HCT116 (cell line): ENCODE measurements at regions not wholly inside any gene's neighbourhood (a gene's known extent, or its start where the extent isn't known, plus 50 kb on each side); places are given as distances from the start of the nearest gene placed in this dataset.

Experiments used
- ATAC-seq: fragments of 200-7000 bp; cut with Tn5 transposase; 2 replicates; pipeline ENCODE4 v1.9.1; 2020; ENCODE audit warnings: mild to moderate bottlenecking, moderate library complexity
- BruUV-seq: library from RNA; stranded (reverse); fragments of 400-500 nt; replicated peaks from 2 replicates; lab custom pipeline; 2021; lab: Mats Ljungman, UMichigan
- CTCF ChIA-PET: fragments of 300-600 bp; sonication (Branson Sonifier 250); formaldehyde crosslinking; loops from one replicate; lab custom pipeline; 2021; ENCODE audit warnings: antibody characterized with exemption; lab: Charles Lee
- POLR2A ChIA-PET: fragments of 300-600, 350-600 bp; sonication (Branson Sonifier 250); formaldehyde crosslinking; loops from one replicate; lab custom pipeline; 2021; ENCODE audit warnings: antibody characterized with exemption; lab: Charles Lee
- RAD21 ChIA-PET, 2 experiments: fragments of 300-600 bp; sonication (Branson Sonifier 250); formaldehyde crosslinking; loops; one replicate each; lab custom pipeline; 2023; ENCODE audit warnings: low total read pairs in 2 of 2; ENCODE audit not compliant: uncharacterized antibody in 2 of 2, unreplicated experiment in 2 of 2, low non-redundant PET in 1 of 2; lab: Charles Lee
- DNase-seq: peaks from one replicate; pipeline ENCODE4 v3.0.0-alpha.2; 2010; ENCODE audit warnings: low read depth, low spot score
- H2AFZ ChIP-seq: fragments of 200-600 bp; shearing (Covaris generic), sonication (generic); 2 replicates; pipeline ENCODE4 v1.6.1; 2017; ENCODE audit warnings: low read depth, mixed run types, mixed read lengths, antibody characterized with exemption, low read length; ENCODE audit not compliant: poor library complexity, severe bottlenecking
- H3K27ac ChIP-seq: 2 replicates; pipeline ENCODE4 v1.5.1; 2012; ENCODE audit warnings: low read depth, low read length
- H3K27me3 ChIP-seq: fragments of 200-600 bp; sonication (generic); 2 replicates; pipeline ENCODE4 v1.6.1; 2016; ENCODE audit warnings: mixed run types, low read length, mixed read lengths; ENCODE audit not compliant: insufficient read depth
- H3K36me3 ChIP-seq, 2 experiments: fragments of 200-500 bp in 1 of 2; fragments of 200-600 bp in 1 of 2; sonication (Bioruptor generic) in 1 of 2; sonication (generic) in 1 of 2; 2 replicates each; pipeline versions ENCODE4 v1.5.1 to v1.6.1; 2014 to 2016; ENCODE audit warnings: low read length in 2 of 2, inconsistent platforms in 1 of 2, mixed read lengths in 1 of 2, mixed run types in 1 of 2; ENCODE audit not compliant: insufficient read depth in 2 of 2, control insufficient read depth in 1 of 2
- H3K4me1 ChIP-seq, 2 experiments: fragments of 200-600 bp in 1 of 2; sonication (generic) in 1 of 2; 2 replicates each; pipeline versions ENCODE4 v1.5.1 to v1.6.1; 2012 to 2017; ENCODE audit warnings: low read length in 2 of 2, inconsistent platforms in 1 of 2, mild to moderate bottlenecking in 1 of 2, mixed read lengths in 1 of 2, mixed run types in 1 of 2, moderate library complexity in 1 of 2; ENCODE audit not compliant: insufficient read depth in 2 of 2, control insufficient read depth in 1 of 2
- H3K4me2 ChIP-seq: fragments of 200-600 bp; sonication (generic); 2 replicates; pipeline ENCODE4 v1.6.1; 2017; ENCODE audit warnings: mixed run types, low read length, mixed read lengths
- H3K4me3 ChIP-seq, 2 experiments: fragments of 200-600 bp in 1 of 2; sonication (generic) in 1 of 2; replicated peaks in 1 of 2; 2 replicates each; pipeline ENCODE4 v1.5.1; 2011 to 2016; ENCODE audit warnings: low read length in 2 of 2, control low read depth in 1 of 2, low read depth in 1 of 2, mild to moderate bottlenecking in 1 of 2, mixed read lengths in 1 of 2, mixed run types in 1 of 2
- H3K79me2 ChIP-seq: fragments of 200-600 bp; sonication (generic); 2 replicates; pipeline ENCODE4 v1.6.1; 2017; ENCODE audit warnings: mild to moderate bottlenecking, mixed run types, low read length, moderate library complexity, mixed read lengths; ENCODE audit not compliant: insufficient read depth
- H3K9ac ChIP-seq: fragments of 200-600 bp; sonication (generic); 2 replicates; pipeline ENCODE4 v1.6.1; 2016; ENCODE audit warnings: low read length, mixed read lengths
- H3K9me2 ChIP-seq: fragments of 200-600 bp; sonication (generic), shearing (Covaris generic); 2 replicates; pipeline ENCODE4 v1.6.1; 2017; ENCODE audit warnings: mixed run types, mild to moderate bottlenecking, moderate library complexity; ENCODE audit not compliant: insufficient read depth
- H3K9me3 ChIP-seq, 2 experiments: fragments of 200-500 bp in 1 of 2; fragments of 200-600 bp in 1 of 2; sonication (Bioruptor generic) in 1 of 2; sonication (generic) in 1 of 2; 2 replicates each; pipeline ENCODE4 v1.6.1; 2014 to 2017; ENCODE audit warnings: low read length in 2 of 2, mixed read lengths in 2 of 2, inconsistent platforms in 1 of 2, low read depth in 1 of 2, mild to moderate bottlenecking in 1 of 2, mixed run types in 1 of 2, moderate library complexity in 1 of 2; ENCODE audit not compliant: control insufficient read depth in 1 of 2, insufficient read depth in 1 of 2
- H4K20me1 ChIP-seq: fragments of 200-600 bp; sonication (generic), shearing (Covaris generic); 2 replicates; pipeline ENCODE4 v1.6.1; 2017; ENCODE audit warnings: mixed run types, mild to moderate bottlenecking, moderate library complexity; ENCODE audit not compliant: insufficient read depth
- ATF3 ChIP-seq: IDR thresholded peaks from 2 replicates; pipeline ENCODE4 v1.6.1; 2012
- CEBPB ChIP-seq: IDR thresholded peaks from 2 replicates; pipeline ENCODE4 v1.6.1; 2012; ENCODE audit warnings: low read depth
- CTCF ChIP-seq, 3 experiments: fragments of 200-600 bp in 1 of 3; sonication (generic) in 1 of 3; IDR thresholded peaks in 2 of 3; conservative IDR thresholded peaks in 1 of 3; 2 replicates each; pipeline ENCODE4 v1.5.1; 2012 to 2017; ENCODE audit warnings: low read depth in 2 of 3, low read length in 2 of 3, antibody characterized with exemption in 1 of 3, borderline replicate concordance in 1 of 3, control low read depth in 1 of 3, mild to moderate bottlenecking in 1 of 3, mixed read lengths in 1 of 3, mixed run types in 1 of 3, moderate library complexity in 1 of 3; ENCODE audit not compliant: insufficient read depth in 1 of 3
- ELF1 ChIP-seq: IDR thresholded peaks from 2 replicates; pipeline ENCODE4 v1.6.1; 2012; ENCODE audit warnings: low read depth, borderline replicate concordance
- EZH2 ChIP-seq: fragments of 200-600 bp; sonication (generic); IDR thresholded peaks from 2 replicates; pipeline ENCODE4 v1.6.1; 2017; ENCODE audit warnings: antibody characterized with exemption, mixed run types
- JUND ChIP-seq: IDR thresholded peaks from 2 replicates; pipeline ENCODE4 v1.6.1; 2012
- MAX ChIP-seq: IDR thresholded peaks from 2 replicates; pipeline ENCODE4 v1.6.1; 2012
- POLR2A ChIP-seq: IDR thresholded peaks from 2 replicates; pipeline ENCODE4 v1.7.0; 2011; ENCODE audit warnings: borderline replicate concordance; ENCODE audit not compliant: insufficient read depth, insufficient read length; ENCODE audit errors: extremely low read depth
- POLR2AphosphoS5 ChIP-seq: IDR thresholded peaks from 2 replicates; pipeline ENCODE4 v1.6.1; 2011; ENCODE audit warnings: mild to moderate bottlenecking, low read depth, low read length, moderate library complexity
- RAD21 ChIP-seq: IDR thresholded peaks from 2 replicates; pipeline ENCODE4 v1.6.1; 2012; ENCODE audit warnings: low read depth, mild to moderate bottlenecking
- REST ChIP-seq: IDR thresholded peaks from 2 replicates; pipeline ENCODE4 v1.6.1; 2012; ENCODE audit warnings: low read depth
- SIN3A ChIP-seq: IDR thresholded peaks from 2 replicates; pipeline ENCODE4 v1.6.1; 2012; ENCODE audit warnings: low read depth
- SP1 ChIP-seq: IDR thresholded peaks from 2 replicates; pipeline ENCODE4 v1.6.1; 2012; ENCODE audit warnings: low read depth
- SRF ChIP-seq: IDR thresholded peaks from 2 replicates; pipeline ENCODE4 v1.6.1; 2012; ENCODE audit warnings: low read depth
- TCF7L2 ChIP-seq: IDR thresholded peaks from 2 replicates; pipeline ENCODE4 v1.7.0; 2011; ENCODE audit warnings: borderline replicate concordance, inconsistent platforms; ENCODE audit not compliant: insufficient read depth, insufficient read length; ENCODE audit errors: extremely low read depth
- ZBTB33 ChIP-seq: IDR thresholded peaks from 2 replicates; pipeline ENCODE4 v1.6.1; 2011; ENCODE audit warnings: mild to moderate bottlenecking, low read length, moderate library complexity; ENCODE audit not compliant: insufficient replicate concordance; ENCODE audit errors: extremely low read depth
- intact Hi-C: fragments of 100-400 bp; cut with micrococcal nuclease; formaldehyde crosslinking; loops from 2 replicates; pipeline ENCODE4 v1.10.0; 2022

- Histone ChIP-seq H3K4me1 (peaks cover 12 to 23% of the 10 kb centered on the region in 2 experiments; a peak in 3 of 4 replicates), H3K27ac (no peak overlapping the region), H3K4me3 (no peak overlapping the region), H2AFZ (no peak overlapping the region), H4K20me1 (no peaks in the 10 kb centered on the region), H3K36me3 (no peaks in the 10 kb centered on the region), H3K9ac (no peak overlapping the region), H3K9me2 (no peaks in the 10 kb centered on the region), H3K79me2 (no peaks in the 10 kb centered on the region), H3K9me3 (no peaks in the 10 kb centered on the region), H3K4me2 (no peak overlapping the region)
- ChIA-PET CTCF (no interaction called here), RAD21 (no interaction called here)
- no TSS peak for BruUV-seq
- DNase-seq (no peak), ATAC-seq (no peak)
- no peak for TF ChIP-seq CEBPB
- TF ChIP-seq EZH2, result no peak
- TF ChIP-seq POLR2AphosphoS5, result no peak
- no peak for TF ChIP-seq SIN3A
- no peak for TF ChIP-seq ATF3
- no peak for TF ChIP-seq CTCF (IDR thresholded peaks at IDR 0.05 in 2 of 3, conservative IDR thresholded peaks at IDR 0.05 in 1 of 3; ENCODE audit: borderline replicate concordance in 1 of 3, insufficient read depth in 1 of 3, low read depth in 2 of 3, low read length in 2 of 3)
- TF ChIP-seq SP1, result no peak
- no peak for TF ChIP-seq JUND
- TF ChIP-seq SRF, result no peak
- no peak for TF ChIP-seq MAX
- TF ChIP-seq RAD21, result no peak
- no peak for TF ChIP-seq REST
- no peak for TF ChIP-seq ZBTB33
- TF ChIP-seq POLR2A, result no peak
- no peak for TF ChIP-seq TCF7L2
- no peak for TF ChIP-seq ELF1
- TF ChIP-seq, all 23 proteins: peak for 0
- POLR2A ChIA-PET, result no interaction called here
- intact Hi-C loops, result no loop called here
- H3K27me3 ChIP-seq, result no peaks in the 10 kb centered on the region
Observed at GRCh38 chr11:93051186-93051585, 81.7 kb downstream of the MTNR1B start.
